Activated naive CD4-positive, alpha-beta T cell treated with anti-CD3 and anti-CD28 coated beads, Interleukin-2, amount 10 ng/mL, durations not matched to agents 7 days and 5 days (primary cell): ENCODE measurements at regions not wholly inside any gene's neighbourhood (a gene's known extent, or its start where the extent isn't known, plus 50 kb on each side); places are given as distances from the start of the nearest gene placed in this dataset.
"Not testable (repeated sequence)": the region's sequence is repeated elsewhere in the genome, so short reads cannot be mapped to it uniquely, and the experiment has no call there.

ENCODE experiments used
- CTCF ChIA-PET: fragments of 350-600 bp; sonication (Branson Sonifier 250); formaldehyde crosslinking; loops from one replicate; lab custom pipeline; 2021; ENCODE audit warnings: antibody characterized with exemption; lab: Charles Lee
- DNase-seq: peaks from one replicate; pipeline ENCODE4 v3.0.0-alpha.2; 2020
- H3K27ac Mint-ChIP-seq: one replicate; pipeline ENCODE4 v1.8.0; 2021; ENCODE audit warnings: mild to moderate bottlenecking, moderate library complexity, mixed read lengths
- H3K27me3 Mint-ChIP-seq: one replicate; pipeline ENCODE4 v1.8.0; 2021; ENCODE audit warnings: mild to moderate bottlenecking, mixed read lengths
- H3K36me3 Mint-ChIP-seq: one replicate; pipeline ENCODE4 v1.8.0; 2021; ENCODE audit warnings: mixed read lengths
- H3K4me1 Mint-ChIP-seq: one replicate; pipeline ENCODE4 v1.8.0; 2021; ENCODE audit warnings: mixed read lengths
- H3K4me3 Mint-ChIP-seq: one replicate; pipeline ENCODE4 v1.8.0; 2021; ENCODE audit warnings: mild to moderate bottlenecking, moderate library complexity, mixed read lengths
- H3K9me3 Mint-ChIP-seq: one replicate; pipeline ENCODE4 v1.8.0; 2021; ENCODE audit warnings: mixed read lengths

- Mint-ChIP-seq H3K27me3 (no peaks in the 10 kb centered on the region), H3K27ac (no peak overlapping the region), H3K4me1 (no peaks in the 10 kb centered on the region), H3K4me3 (no peak overlapping the region), H3K36me3 (no peaks in the 10 kb centered on the region), H3K9me3 (no peaks in the 10 kb centered on the region)
- CTCF ChIA-PET, result no interaction called here
- DNase-seq, result no peak
Measured at GRCh38 chr7:46603780-46604179, 682.7 kb upstream of the IGFBP3 start.

DNA sequence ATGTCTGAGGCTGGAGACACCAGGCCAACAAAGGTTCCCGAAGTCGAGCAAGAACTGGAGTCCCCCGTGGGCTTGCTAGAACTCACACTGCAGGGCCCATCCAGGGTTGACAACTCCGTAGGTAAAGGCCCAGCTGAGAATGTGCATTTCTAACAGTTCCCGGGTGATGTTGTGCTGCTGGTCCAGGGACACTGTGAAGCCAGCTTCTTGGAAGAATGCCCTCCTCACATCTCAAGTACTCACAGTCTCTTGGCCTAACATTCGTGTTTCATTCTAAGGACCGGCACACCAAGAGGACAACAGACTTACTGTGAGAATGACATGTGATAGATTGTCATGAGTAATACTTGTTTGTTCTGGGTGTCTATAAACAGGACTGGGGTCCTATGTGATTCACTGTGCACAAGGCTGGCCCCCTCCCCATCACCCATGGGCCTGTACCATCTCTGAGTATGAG, 682.3 kb upstream of the IGFBP3 start:
- Mint-ChIP-seq H3K27me3 (no peaks in the 10 kb centered on the region), H3K9me3 (no peaks in the 10 kb centered on the region), H3K36me3 (no peaks in the 10 kb centered on the region), H3K4me1 (no peaks in the 10 kb centered on the region), H3K27ac (no peak overlapping the region), H3K4me3 (no peak overlapping the region)
- CTCF ChIA-PET, result no interaction called here
- DNase-seq, result no peak

DNA sequence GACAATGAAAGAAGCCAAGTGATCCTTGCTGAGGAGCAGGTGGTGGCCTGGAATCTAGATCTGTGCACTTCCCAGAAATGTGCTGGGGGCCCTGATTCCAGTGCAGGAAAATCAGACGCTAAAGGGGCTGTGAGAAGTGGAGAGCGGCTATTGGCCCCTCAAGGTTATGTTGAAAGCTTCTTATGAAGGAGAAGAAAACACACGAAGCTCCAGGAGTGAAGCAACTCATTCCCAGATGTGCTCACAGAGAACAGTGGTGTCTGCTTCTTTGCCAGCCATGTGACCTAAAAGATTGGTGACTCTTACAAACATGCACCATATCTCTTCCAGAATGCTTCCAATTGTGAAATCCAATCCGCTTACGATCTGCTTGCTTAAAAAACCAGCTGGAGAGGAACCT, 679.3 kb upstream of the IGFBP3 start:
- CTCF ChIA-PET, result no interaction called here
- no peak overlapping the region for H3K4me3 Mint-ChIP-seq
- H3K27me3 Mint-ChIP-seq, result no peaks in the 10 kb centered on the region
- no peak overlapping the region for H3K27ac Mint-ChIP-seq
- no peaks in the 10 kb centered on the region for H3K4me1 Mint-ChIP-seq
- DNase-seq, result no peak
- H3K9me3 Mint-ChIP-seq, result no peaks in the 10 kb centered on the region
- no peaks in the 10 kb centered on the region for H3K36me3 Mint-ChIP-seq

GRCh38 chr7:46594831-46595230, 673.8 kb upstream of the IGFBP3 start:
- CTCF ChIA-PET, H3K4me3 Mint-ChIP-seq, DNase-seq, H3K9me3 Mint-ChIP-seq, H3K36me3 Mint-ChIP-seq, H3K4me1 Mint-ChIP-seq, H3K27me3 Mint-ChIP-seq, H3K27ac Mint-ChIP-seq: not testable (repeated sequence)

DNA sequence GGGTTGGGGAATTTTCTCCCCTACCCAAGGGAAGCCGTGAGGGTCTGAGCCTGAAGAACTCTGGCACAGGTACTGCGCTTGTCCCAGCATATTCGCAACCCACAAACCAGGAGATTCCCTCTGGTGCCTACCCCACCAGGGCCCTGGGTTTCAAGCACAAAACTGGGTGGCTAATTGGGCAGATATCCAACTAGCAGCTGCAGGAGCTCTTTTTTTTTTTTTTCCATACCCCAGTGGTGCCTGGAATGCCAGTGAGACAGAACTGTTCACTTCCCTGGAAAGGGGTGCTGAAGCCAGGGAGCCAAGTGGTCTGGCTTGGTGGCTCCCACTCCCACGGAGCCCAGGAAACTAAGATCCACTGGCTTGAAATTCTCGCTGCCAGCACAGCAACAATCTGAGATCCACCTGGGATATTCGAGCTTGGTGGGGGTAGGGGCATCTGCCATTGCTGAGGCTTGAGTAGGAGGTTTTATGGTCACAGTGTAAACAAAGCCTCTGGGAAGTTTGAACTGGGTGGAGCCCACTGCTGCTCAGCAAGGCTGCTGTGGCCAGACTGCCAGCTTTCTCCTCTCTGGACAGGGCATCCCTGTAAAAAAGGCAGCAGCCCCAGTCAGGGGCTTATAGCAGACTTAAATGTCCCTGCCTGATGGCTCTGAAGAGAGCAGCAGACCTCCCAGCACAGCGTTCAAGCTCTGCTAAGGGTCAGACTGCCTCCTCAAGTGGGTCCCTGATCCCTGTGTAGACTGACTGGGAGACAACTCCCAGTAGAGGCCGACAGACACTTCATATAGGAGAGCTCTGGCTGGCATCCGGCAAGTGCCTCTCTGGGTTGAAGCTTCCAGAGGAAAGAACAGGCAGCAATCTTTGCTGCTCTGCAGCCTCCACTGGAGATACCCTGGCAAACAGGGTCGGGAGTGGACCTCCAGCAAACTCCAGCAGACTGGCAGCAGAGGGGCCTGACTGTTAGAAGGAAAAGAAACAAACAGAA, 670.1 kb upstream of the IGFBP3 start:
- DNase-seq, CTCF ChIA-PET, H3K4me1 Mint-ChIP-seq, H3K4me3 Mint-ChIP-seq, H3K9me3 Mint-ChIP-seq, H3K27me3 Mint-ChIP-seq, H3K36me3 Mint-ChIP-seq, H3K27ac Mint-ChIP-seq: not testable (repeated sequence)

GRCh38 chr7:46589286-46589685, 668.2 kb upstream of the IGFBP3 start:
- H3K27me3 Mint-ChIP-seq, result no peaks in the 10 kb centered on the region
- CTCF ChIA-PET, result no interaction called here
- no peaks in the 10 kb centered on the region for H3K4me1 Mint-ChIP-seq

GRCh38 chr7:46586406-46586805, 665.3 kb upstream of the IGFBP3 start:
- no peak overlapping the region for H3K27ac Mint-ChIP-seq
- no peaks in the 10 kb centered on the region for H3K36me3 Mint-ChIP-seq
- DNase-seq, result no peak
- no peaks in the 10 kb centered on the region for H3K4me1 Mint-ChIP-seq
- H3K4me3 Mint-ChIP-seq, result no peak overlapping the region
- CTCF ChIA-PET, result no interaction called here
- H3K27me3 Mint-ChIP-seq, result no peaks in the 10 kb centered on the region
- H3K9me3 Mint-ChIP-seq, result peaks cover 7% of the 10 kb centered on the region

More at GRCh38 chr7:46589286-46589685, 668.2 kb upstream of the IGFBP3 start:
- H3K36me3 Mint-ChIP-seq, result no peaks in the 10 kb centered on the region
- H3K27ac Mint-ChIP-seq, result no peak overlapping the region
- DNase-seq, result no peak
- H3K9me3 Mint-ChIP-seq, result peaks cover 7% of the 10 kb centered on the region
- no peak overlapping the region for H3K4me3 Mint-ChIP-seq

DNA sequence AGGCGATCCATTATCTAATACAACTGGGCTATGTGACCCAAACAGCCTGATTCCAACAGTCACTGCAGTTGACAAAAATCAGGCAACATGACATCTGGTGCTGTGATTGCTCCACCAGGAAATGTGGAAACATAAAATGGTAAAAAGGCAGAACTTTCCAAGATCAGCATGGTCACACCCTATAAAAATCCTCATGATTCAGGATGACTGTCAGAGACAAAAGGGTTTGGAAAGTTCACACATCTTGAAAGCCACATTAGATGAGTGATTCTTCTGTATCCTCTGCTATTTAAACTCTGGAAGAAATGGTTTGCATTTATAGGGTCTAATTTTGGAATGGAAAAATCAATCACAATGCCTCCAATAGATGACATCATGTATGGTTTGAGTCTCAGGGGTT, 662.6 kb upstream of the IGFBP3 start:
- H3K4me3 Mint-ChIP-seq, result no peak overlapping the region
- no peaks in the 10 kb centered on the region for H3K36me3 Mint-ChIP-seq
- H3K27ac Mint-ChIP-seq, result no peak overlapping the region
- H3K9me3 Mint-ChIP-seq, result peaks cover 3% of the 10 kb centered on the region
- CTCF ChIA-PET, result no interaction called here
- H3K27me3 Mint-ChIP-seq, result no peaks in the 10 kb centered on the region
- no peaks in the 10 kb centered on the region for H3K4me1 Mint-ChIP-seq
- no peak for DNase-seq

DNA sequence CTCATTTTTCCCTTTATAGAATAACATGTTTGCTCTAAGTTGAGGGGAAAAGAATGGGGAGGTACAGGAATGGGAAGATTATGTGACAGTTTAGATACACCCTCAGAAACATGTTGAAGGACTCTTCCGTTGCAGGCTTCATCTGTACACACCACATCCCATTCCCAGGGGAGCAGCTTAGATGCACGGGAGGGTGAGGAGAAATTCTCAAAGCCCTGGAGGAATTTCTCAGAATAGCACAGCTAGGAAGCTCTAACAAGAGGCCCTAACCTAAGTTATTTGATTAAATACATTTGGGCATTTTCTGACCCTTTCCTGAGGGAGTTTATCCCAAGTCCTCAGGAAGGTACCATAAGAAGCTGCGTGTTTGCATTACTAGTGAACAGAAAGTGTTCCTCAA, 660.2 kb upstream of the IGFBP3 start:
- no peaks in the 10 kb centered on the region for H3K27me3 Mint-ChIP-seq
- H3K9me3 Mint-ChIP-seq, result peaks cover 12% of the 10 kb centered on the region
- DNase-seq, result no peak
- no peak overlapping the region for H3K27ac Mint-ChIP-seq
- no peak overlapping the region for H3K4me3 Mint-ChIP-seq
- H3K36me3 Mint-ChIP-seq, result no peaks in the 10 kb centered on the region
- CTCF ChIA-PET, result no interaction called here
- H3K4me1 Mint-ChIP-seq, result no peaks in the 10 kb centered on the region

GRCh38 chr7:46580766-46581165, 659.7 kb upstream of the IGFBP3 start:
- H3K4me1 Mint-ChIP-seq, result no peaks in the 10 kb centered on the region
- no peaks in the 10 kb centered on the region for H3K27me3 Mint-ChIP-seq
- no peak for DNase-seq
- H3K9me3 Mint-ChIP-seq, result peaks cover 12% of the 10 kb centered on the region
- no peak overlapping the region for H3K27ac Mint-ChIP-seq
- no peaks in the 10 kb centered on the region for H3K36me3 Mint-ChIP-seq
- no peak overlapping the region for H3K4me3 Mint-ChIP-seq
- CTCF ChIA-PET, result no interaction called here

GRCh38 chr7:46577394-46577793, 656.3 kb upstream of the IGFBP3 start:
- peaks cover 12% of the 10 kb centered on the region for H3K9me3 Mint-ChIP-seq
- H3K27ac Mint-ChIP-seq, result no peak overlapping the region
- no peaks in the 10 kb centered on the region for H3K27me3 Mint-ChIP-seq
- CTCF ChIA-PET, result no interaction called here
- no peak overlapping the region for H3K4me3 Mint-ChIP-seq
- H3K36me3 Mint-ChIP-seq, result no peaks in the 10 kb centered on the region
- no peaks in the 10 kb centered on the region for H3K4me1 Mint-ChIP-seq
- DNase-seq, result no peak

GRCh38 chr7:46576950-46577349, 655.9 kb upstream of the IGFBP3 start:
- CTCF ChIA-PET, result no interaction called here
- H3K27me3 Mint-ChIP-seq, result no peaks in the 10 kb centered on the region
- no peaks in the 10 kb centered on the region for H3K36me3 Mint-ChIP-seq
- DNase-seq, result no peak
- peaks cover 13% of the 10 kb centered on the region for H3K9me3 Mint-ChIP-seq
- no peak overlapping the region for H3K27ac Mint-ChIP-seq
- H3K4me3 Mint-ChIP-seq, result no peak overlapping the region
- H3K4me1 Mint-ChIP-seq, result no peaks in the 10 kb centered on the region

DNA sequence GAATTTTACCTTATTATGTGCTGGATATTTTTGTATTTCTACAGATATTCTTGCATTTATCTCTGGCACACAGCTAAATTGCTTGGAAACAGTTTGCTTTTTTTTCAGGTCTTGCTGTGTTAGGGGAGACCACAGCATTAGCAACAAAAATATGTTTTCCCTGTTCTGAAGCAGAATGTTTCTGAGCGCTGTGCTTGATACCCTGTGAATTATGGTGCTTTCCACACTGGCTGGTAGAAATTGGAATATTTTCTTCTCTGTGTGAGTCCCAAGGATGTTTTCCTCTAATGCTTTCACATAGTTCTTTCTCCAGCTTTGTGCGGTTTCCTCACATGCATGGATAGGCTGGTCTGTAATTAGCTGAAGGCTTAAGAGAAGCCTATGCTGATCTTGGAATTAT, 651.6 kb upstream of the IGFBP3 start:
- Mint-ChIP-seq H3K36me3 (no peaks in the 10 kb centered on the region), H3K4me1 (no peaks in the 10 kb centered on the region), H3K27me3 (no peaks in the 10 kb centered on the region), H3K9me3 (peaks cover 3% of the 10 kb centered on the region), H3K4me3 (no peak overlapping the region), H3K27ac (no peak overlapping the region)
- CTCF ChIA-PET, result no interaction called here
- no peak for DNase-seq

- Mint-ChIP-seq H3K36me3 (no peaks in the 10 kb centered on the region), H3K9me3 (peaks cover 4% of the 10 kb centered on the region), H3K4me1 (no peaks in the 10 kb centered on the region), H3K27me3 (no peaks in the 10 kb centered on the region), H3K4me3 (no peak overlapping the region), H3K27ac (no peak overlapping the region)
- no peak for DNase-seq
- CTCF ChIA-PET, result no interaction called here
Measured at GRCh38 chr7:46571996-46572395, 650.9 kb upstream of the IGFBP3 start.

- H3K27ac Mint-ChIP-seq, result no peak overlapping the region
- no peaks in the 10 kb centered on the region for H3K36me3 Mint-ChIP-seq
- DNase-seq, result no peak
- H3K27me3 Mint-ChIP-seq, result no peaks in the 10 kb centered on the region
- no peak overlapping the region for H3K4me3 Mint-ChIP-seq
- CTCF ChIA-PET, result no interaction called here
- peaks cover 8% of the 10 kb centered on the region for H3K9me3 Mint-ChIP-seq
- H3K4me1 Mint-ChIP-seq, result no peaks in the 10 kb centered on the region
Measured at GRCh38 chr7:46569133-46569465, 648.0 kb upstream of the IGFBP3 start.
